ENCODE measurements at regions not wholly inside any gene's neighbourhood (a gene's known extent, or its start where the extent isn't known, plus 50 kb on each side); places are given as distances from the start of the nearest gene placed in this dataset.

GRCh38 chr1:4960782-4961475, 306.5 kb downstream of the AJAP1 start:
- H3K27me3 ChIP-seq (replicated peaks in 1 of 2; ENCODE audit: control insufficient read depth in 2 of 2, insufficient read depth in 2 of 2, low read length in 1 of 2): no peaks in the 10 kb centered on the region
- no peak overlapping the region for H3K4me2 ChIP-seq (ENCODE audit: control insufficient read depth, insufficient read depth)
- no peak overlapping the region for H2AFZ ChIP-seq (ENCODE audit: control insufficient read depth, low read depth, low read length)
- in situ Hi-C loops (cut with MboI): no loop called here
- H3K4me3 ChIP-seq: no peak overlapping the region
- ChIA-PET RAD21 (ENCODE audit: unreplicated experiment) (no interaction called here), SMC1A (ENCODE audit: uncharacterized antibody, unreplicated experiment) (no interaction called here), CTCF (no interaction called here), POLR2A (no interaction called here)
- H3K4me1 ChIP-seq (ENCODE audit: control insufficient read depth, insufficient read depth, low read length): no peaks in the 10 kb centered on the region
- no peaks in the 10 kb centered on the region for H4K20me1 ChIP-seq (ENCODE audit: control insufficient read depth, insufficient read depth)
- intact Hi-C loops (cut with micrococcal nuclease; ENCODE audit: unreplicated experiment): no loop called here
- no peaks in the 10 kb centered on the region for H3K79me2 ChIP-seq (ENCODE audit: control insufficient read depth, insufficient read depth, low read length)
- no TSS peak for BruUV-seq (replicated peaks)
- WGBS (ENCODE audit: insufficient coverage, insufficient replicate concordance, low lambda C conversion rate, missing lambda C conversion rate): 36% methylated on average over 16 of the region's 16 CpGs
- no peaks in the 10 kb centered on the region for H3K9me3 ChIP-seq (replicated peaks; ENCODE audit: control insufficient read depth, insufficient read depth, low read length)
- no peak for FAIRE-seq
- no peak for ATAC-seq
- TF ChIP-seq RFX5 (IDR thresholded peaks at IDR 0.05; ENCODE audit: low read depth, low read length) (no peak), BRCA1 (IDR thresholded peaks at IDR 0.05; ENCODE audit: low read depth, low read length) (no peak), RB1 (IDR thresholded peaks at IDR 0.05; ENCODE audit: borderline replicate concordance) (no peak), CREM (IDR thresholded peaks at IDR 0.05; ENCODE audit: low read depth) (no peak), SMAD1 (IDR thresholded peaks at IDR 0.05; ENCODE audit: low read depth, partially characterized antibody) (no peak), ZZZ3 (IDR thresholded peaks at IDR 0.05; ENCODE audit: control insufficient read depth, insufficient read length, low read depth) (no peak), GATAD2B (conservative IDR thresholded peaks at IDR 0.05; ENCODE audit: low read depth) (no peak), MXI1 (IDR thresholded peaks at IDR 0.05; ENCODE audit: low read depth, low read length) (no peak), SIN3A (IDR thresholded peaks at IDR 0.05; ENCODE audit: low read depth, low read length) (no peak), ZBTB4 (CRISPR knock-in tag; IDR thresholded peaks at IDR 0.05) (no peak), ASH2L (IDR thresholded peaks at IDR 0.05; ENCODE audit: borderline replicate concordance, low read depth) (no peak), FOXK2 (IDR thresholded peaks at IDR 0.05) (no peak), STAT3 (IDR thresholded peaks at IDR 0.05; ENCODE audit: low read depth, low read length) (no peak), ELK1 (IDR thresholded peaks at IDR 0.05; ENCODE audit: low read depth, low read length) (no peak), JUND (IDR thresholded peaks at IDR 0.05; ENCODE audit: low read depth, low read length) (no peak)
- no peak overlapping the region for H3K27ac ChIP-seq (ENCODE audit: control insufficient read depth, insufficient read depth)
- no peaks in the 10 kb centered on the region for H3K36me3 ChIP-seq (ENCODE audit: control insufficient read depth in 2 of 2, insufficient read depth in 2 of 2, low read length in 1 of 2)
- H3K9ac ChIP-seq (ENCODE audit: control insufficient read depth, insufficient read depth, low read length): no peak overlapping the region
- no peak for DNase-seq (ENCODE audit: low read depth, low spot score)
